Body of pancreas (tissue), 4 donors: ENCODE measurements at regions not wholly inside any gene's neighbourhood (a gene's known extent, or its start where the extent isn't known, plus 50 kb on each side); places are given as distances from the start of the nearest gene placed in this dataset.

ENCODE experiments used
- CTCF ChIP-seq, 7 experiments: fragments of 450-650 bp in 4 of 7; fragments of 200-600 bp in 3 of 7; sonication (generic) in 3 of 7; IDR thresholded peaks; one replicate each; pipeline ENCODE4 v1.5.1; 2016 to 2019; ENCODE audit warnings: antibody characterized with exemption in 7 of 7
- POLR2A ChIP-seq, 3 donors: fragments of 450-650 bp; IDR thresholded peaks; one replicate each; pipeline ENCODE4 v1.6.1; 2016; ENCODE audit warnings: antibody characterized with exemption in 3 of 3, mild to moderate bottlenecking in 2 of 3

GRCh38 chr5:103862398-103862797, 299.8 kb upstream of the NUDT12 start:
- TF ChIP-seq CTCF (IDR thresholded peaks at IDR 0.05) (no peak), POLR2A (IDR thresholded peaks at IDR 0.05) (no peak)
